HG03520 (cell line): ENCODE measurements at regions not wholly inside any gene's neighbourhood (a gene's known extent, or its start where the extent isn't known, plus 50 kb on each side); places are given as distances from the start of the nearest gene placed in this dataset.
"Not testable (repeated sequence)": the region's sequence is repeated elsewhere in the genome, so short reads cannot be mapped to it uniquely, and the experiment has no call there.

ENCODE experiments used
- ATAC-seq: cut with Tn5 transposase; IDR thresholded peaks from one replicate; pipeline ENCODE4 v1.9.1; 2021; ENCODE audit warnings: mild to moderate bottlenecking, moderate library complexity; ENCODE audit not compliant: unreplicated experiment

DNA sequence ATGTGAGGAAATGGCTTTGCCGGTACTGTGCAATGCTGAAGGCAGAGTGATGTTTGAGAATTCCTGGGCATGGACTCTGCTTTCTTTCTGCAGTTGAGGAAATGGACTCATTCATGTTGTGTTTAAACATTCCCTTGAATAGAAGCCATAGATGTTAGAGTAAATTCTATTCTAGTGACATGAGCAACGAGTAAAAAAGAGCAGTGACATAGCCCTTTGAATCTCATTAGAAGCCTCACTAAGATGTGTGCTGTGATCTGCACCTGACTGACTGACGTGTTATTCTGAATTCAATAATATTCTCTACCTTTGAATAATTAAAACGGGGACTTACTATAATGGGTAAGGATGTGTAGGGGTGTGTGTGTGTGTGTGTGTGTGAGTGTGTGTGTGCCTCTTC lies 113.7 kb upstream of the KLF4 start:
- no peak for ATAC-seq

DNA sequence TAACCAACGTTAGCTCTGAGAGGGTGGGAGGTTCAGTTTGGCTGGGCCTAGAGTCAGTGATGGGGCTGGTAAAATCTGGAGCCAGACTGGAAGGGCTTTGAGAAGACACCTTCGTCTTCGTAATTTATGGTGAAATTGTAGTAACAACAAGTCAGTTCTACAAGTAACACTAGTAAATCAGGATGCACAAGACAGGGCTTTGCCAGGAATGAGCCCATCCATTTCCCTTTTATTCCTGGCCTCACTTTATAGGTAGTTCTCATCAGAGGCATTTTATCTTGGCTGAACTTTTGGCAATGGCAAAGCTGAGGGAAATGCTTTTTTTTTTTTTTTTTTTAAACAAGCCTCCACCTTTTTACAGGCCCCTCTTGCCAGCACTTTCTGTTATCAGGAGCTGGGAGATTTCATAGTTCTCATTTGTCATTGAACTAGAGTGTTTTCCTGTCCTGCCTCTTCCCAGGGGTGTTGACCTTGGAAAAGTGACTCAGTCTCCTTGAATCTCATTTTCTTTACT lies 110.5 kb upstream of the KLF4 start:
- ATAC-seq, result no peak

DNA sequence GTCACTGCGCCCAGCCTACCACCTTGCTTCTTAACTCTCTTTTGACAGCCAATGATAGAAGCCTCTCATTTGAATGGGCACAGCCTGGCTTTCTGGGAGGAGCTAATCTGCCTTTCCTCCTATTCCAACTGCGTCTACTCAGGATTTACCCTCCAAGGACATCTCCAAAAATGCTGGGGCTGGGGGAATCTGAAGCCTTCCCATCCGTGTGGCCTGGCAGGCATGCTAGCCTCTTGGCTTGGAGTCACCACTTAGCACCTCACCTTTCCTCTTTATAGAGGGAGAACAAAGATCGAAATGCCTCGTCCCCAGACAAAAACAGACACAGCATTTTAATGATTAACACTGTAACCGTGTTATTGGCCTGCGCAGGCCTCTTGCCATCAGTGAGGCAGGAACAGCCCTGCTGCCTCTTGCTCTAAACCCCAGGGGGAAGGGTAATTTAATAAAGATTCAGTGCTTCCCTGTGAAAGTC lies 108.2 kb upstream of the KLF4 start:
- no peak for ATAC-seq

DNA sequence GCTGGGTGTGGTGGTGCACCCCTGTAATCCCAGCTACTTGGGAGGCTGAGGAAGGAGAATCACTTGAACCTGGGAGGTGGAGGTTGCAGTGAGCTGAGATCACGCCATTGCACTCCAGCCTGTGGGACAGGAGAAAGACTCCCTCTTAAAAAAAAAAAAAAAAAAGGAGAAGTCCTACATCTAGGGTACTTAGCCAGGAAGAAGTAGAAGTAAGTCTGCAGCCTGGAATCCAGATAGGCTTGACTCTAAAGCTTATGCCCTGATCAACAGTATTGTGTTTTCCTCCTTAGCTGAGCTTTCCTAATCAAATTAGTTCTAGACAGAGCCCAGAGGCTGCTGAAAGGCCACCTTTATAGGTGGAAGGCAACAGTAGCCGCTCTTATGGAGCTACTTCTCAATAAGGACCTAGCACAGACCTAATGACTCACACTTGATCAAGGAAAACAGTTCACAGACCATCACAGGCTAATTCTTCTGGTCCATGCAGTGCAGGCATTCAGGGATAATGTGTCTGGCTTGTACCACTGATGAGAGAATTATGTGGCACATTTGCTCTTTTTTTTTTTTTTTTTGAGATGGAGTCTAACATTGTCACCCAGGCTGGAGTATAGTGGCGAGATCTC lies 105.5 kb upstream of the KLF4 start:
- no peak for ATAC-seq

DNA sequence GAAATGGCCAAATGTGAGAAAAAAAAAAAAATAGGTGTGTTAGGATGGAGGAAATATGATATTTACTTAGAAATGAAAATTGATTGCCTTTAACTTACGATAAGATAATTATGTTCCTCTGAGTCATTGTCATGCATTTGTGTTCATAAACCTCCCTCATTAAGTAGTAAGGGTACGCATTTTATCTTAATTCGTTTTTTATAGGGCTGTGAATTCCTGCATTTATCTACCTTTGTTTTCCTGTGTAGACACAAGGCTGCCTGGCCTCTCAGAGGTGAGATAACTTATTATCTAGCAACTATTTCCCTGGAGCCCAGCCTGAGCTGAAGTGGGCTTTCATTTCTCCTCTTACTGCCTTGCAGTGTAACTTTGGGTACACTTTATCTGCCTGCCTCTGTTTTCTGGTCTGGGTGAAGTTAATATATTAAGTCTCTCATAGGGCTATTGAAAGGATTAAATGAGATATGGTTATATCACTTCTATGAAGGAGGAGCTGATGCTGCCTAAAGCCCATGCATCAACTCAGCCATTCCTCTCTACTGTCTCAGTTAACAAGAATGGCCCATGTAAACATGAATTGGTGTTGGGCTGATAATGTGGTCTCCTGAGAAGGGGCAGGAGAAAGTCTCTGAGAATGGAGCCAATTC lies 103.8 kb upstream of the KLF4 start:
- no peak for ATAC-seq

DNA sequence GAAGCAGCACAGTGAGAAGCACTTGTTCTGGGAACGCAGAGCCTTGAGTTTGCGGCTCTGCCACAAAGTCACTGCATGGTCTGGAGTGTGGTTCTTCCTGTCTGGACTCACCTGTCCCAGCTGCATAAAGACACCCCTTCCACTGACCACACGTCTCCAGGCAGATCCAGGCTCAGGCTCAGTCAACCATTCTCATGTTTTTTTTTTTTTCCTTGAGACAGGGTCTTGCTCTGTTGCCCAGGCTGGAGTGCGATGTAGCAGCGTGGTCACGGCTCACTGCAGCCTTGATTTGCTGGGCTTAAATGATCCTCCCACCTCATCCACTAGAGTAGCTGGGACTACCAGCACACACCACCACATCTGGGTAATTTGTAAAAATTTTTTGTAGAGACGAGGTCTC lies 102.9 kb upstream of the KLF4 start:
- no peak for ATAC-seq

DNA sequence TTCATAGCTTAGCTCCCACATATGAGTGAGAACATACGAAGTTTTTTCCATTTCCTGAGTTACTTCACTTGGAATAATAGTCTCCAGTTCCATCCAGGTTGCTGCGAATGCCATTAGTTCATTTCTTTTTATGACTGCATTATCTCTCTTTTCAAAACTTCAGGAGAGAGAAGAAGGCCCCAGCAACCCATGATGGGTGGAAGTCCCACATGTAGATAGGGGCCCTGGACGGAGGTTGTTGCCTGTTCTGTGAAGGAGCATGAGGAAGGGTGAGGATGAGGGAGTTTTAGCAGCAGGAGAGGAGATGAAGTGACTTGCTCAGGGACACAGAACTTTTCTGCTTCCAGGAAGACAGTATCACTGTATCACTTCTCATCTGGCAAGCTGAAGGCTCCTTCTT lies 102.2 kb upstream of the KLF4 start:
- ATAC-seq, result no peak

DNA sequence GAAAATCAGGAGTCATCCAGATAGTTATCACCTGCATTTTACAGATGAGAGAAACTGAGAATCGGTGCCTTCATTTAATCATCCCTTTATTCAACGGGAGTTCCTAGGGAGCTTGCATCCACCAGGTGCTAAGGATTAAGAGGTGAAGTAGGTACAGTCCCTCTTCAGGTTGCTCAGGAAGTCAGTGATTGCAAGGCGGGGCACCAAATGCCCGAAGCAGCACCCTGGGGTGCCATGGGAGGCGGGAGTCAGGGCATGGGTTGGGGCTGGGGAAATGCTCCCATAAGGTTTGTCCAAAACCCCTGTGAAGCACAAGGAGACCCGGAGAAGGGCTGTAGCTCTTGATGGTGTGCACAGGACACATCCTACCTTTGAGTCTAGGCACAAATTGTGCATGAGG lies 98.8 kb upstream of the KLF4 start:
- ATAC-seq, result no peak

DNA sequence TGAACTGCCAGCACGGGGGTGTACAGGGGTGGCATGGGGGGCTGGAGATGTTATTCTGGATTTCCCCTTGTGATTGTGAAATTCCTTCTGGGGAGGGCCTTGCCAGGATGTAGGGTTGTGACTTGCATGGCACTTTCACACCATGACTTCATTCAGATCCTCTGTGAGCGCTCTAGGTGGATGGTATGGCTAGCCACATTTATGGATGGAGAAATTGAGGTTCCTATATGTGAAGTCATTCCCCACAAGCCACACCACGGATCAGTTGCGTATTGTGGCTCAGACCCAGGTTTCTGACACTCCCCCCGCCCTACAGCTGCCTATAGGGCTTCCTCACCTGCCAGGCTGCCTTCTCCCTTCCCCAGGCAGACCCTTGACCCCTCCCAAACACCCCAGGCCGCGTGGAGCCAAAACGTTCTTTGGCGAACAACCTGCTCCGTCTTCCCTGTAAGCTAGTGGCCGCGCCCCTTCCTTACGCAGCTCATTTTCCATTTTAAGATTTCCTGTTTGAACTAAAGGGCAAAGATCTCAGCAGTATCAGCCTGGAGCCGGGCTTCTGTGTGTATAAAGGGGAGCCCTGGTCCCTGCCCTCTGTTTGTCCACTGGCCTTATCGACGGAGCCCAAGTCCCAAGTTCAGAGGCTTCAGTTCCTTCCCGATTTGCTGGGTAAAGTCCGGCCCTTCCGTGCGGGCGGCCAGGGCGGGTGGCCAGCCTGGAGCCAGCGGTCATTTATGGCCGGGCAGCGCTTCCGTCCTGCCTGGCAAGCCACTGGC lies 97.8 kb upstream of the KLF4 start:
- no peak for ATAC-seq

DNA sequence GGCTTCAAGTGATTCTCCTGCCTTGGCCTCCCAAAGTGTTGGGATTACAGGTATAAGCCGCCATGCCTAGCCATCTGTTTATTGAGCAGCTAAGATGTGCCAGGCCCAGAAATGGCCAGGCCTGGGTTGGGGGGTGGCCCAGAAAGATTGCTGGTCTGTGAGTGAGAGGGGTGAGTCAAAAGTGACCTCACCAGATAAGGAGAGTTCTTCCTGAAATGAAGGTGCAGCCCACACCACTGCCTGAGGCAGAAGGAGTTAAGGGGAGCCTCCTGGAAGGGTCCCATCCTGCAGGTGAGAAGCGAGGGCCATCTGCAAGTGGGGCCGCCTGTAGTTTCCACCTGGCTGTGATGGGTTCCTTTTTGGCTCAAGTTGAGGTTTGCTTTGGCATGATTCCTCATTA lies 96.9 kb upstream of the KLF4 start:
- no peak for ATAC-seq

DNA sequence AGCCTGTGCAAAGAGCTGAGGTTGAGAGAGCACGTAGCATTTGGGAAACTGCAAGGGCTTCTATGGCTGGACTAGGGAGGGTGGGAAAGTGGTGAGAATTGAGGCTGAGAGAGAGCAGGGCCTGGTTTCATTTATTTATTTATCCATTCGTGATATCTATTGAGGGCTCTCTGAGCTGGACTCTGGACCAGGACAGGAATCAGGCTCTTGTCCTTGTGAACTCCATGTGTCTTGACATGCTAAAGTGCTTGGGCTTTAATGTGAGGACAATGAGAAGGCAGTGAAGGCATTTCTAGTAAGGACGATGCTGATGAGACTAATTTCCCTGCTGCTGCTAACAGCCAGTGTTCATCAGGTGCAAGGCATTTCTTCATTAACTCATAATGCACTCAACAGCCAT lies 95.9 kb upstream of the KLF4 start:
- no peak for ATAC-seq

DNA sequence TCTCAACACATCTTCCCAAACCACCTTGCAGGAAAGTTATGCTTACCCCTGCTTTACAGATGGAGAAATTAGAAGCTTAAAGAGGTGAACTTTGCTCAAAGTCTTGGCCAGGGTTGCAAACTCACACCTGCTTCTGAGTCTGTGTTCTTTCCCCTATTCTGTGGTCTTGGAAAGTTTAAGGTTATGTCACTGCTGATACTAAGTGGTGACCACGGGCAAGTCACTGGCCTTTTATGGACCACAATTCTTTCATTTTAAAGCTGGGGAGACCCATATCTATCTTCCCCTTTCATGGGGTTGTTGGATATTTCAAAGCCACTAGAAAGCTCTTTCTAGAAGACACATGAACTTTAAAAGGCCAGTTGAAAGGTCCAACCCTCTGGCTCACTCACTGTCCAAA lies 95.4 kb upstream of the KLF4 start:
- no peak for ATAC-seq

DNA sequence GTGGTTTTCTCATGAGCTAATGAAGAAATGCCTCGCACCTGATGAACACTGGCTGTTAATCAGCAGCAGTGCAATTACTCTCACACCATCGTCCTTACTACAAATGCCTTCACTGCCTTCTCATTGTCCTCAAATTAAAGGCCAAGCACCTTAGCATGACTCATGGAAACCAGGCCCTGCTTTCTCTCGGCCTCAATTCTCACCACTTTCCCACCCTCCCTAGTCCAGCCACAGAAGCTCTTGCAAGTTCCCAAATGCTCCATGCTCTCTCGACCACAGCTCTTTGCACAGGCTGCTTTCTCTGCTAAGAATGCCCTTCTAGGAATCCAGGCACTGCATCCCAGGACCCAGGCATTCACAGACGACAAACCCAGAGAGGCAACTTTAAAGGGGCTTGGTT lies 94.6 kb upstream of the KLF4 start:
- no peak for ATAC-seq

DNA sequence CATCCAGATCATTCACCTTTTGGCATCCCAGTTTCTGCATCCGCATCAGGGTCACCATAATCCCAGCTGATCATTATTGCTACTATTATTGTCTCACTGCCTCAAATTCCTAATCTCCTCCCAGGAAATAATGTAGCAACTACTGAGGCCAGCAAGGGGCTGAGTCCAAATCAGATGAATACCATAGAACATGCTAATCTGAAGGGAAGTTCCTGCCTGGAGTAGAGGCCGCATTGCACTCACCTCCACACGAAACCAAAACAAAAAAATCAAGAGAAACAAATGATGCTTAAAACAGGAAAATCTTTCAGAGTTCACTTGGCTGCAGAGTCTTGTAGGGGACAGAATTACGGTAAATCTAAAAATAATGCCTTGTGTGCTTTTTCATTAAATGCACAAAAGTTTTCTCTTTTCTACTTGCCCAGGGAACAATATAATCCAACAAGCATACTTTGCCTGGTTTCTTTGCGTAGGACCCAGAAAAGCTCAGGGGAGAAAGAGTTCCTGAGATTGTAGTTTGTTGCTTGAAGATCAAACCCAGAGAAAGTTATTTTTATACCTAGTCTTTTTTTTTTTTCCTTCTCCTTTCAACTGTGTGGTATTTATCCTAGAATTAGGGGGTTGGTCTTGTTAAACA lies 87.7 kb upstream of the KLF4 start:
- ATAC-seq, result no peak

DNA sequence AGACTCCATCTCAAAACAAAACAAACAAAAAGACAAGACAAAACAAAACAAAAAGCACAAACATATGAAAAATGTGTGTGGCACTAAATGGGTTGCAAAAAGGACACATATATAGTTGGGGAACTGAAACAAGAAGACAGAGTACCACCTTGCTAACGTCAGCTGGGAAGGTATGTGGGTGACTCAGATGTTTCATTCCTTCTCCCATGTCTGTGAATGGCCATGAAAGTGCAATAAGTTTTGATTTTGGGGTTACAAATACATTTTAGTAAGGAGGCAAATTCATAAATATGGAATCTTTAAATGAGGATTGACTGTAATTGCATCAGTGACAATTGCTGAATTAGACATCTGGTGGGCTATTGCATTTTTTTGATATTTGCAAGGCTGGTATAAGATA lies 81.6 kb upstream of the KLF4 start:
- ATAC-seq, result no peak

DNA sequence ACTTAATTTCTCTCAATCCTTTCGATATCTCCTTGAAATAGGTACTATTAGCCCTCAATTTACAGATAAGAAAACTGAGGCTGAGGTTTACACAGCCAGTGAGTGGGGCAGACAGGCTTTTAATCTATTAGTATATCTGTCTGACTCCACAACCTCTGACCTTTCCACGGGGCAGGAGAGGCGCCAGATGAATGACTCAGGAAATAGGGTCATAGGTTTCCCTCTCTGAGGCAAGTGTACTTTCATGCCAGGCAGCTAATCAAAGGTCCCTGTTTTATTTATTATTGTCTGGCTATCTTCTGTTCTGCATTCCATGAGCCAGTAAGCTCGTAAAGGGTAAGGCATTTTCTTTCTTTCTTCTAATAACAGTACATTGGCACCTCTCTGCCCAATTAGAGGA lies 79.6 kb upstream of the KLF4 start:
- ATAC-seq, result no peak

DNA sequence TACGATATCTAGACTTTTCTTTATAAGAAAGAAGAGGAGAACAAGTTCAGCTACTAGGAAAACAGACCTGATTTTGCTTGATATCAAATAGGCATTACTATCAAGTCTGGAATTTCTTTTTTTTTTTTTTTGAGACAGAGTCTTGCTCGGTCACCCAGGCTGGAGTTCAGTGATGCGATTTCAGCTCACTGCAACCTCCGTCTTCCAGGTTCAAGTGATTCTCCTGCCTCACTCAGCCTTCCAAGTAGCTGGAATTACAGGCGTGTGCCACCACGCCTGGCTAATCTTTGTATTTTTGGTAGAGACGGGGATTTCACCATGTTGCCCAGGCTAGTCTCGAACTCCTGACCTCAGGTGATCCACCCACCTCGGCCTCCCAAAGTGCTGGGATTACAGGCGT lies 78.8 kb upstream of the KLF4 start:
- not testable (repeated sequence) for ATAC-seq

DNA sequence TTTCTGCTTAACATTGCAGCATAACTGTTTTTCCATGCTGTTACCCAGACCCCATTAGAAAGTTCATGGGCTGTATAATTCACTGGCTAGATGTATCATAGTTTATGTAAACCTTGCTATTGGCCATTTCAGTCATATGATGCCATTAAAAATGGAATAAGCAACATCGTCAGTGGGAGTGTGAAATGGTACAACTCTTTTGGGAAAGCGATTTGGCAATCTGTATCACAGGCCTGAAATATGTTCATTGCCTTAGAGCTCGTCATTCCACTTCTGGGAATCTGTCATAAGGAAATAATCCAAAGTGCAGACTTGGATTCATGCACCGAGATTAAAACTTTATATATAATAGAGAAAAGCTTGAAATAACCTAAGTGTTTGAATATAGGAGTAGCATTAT lies 77.9 kb upstream of the KLF4 start:
- no peak for ATAC-seq

DNA sequence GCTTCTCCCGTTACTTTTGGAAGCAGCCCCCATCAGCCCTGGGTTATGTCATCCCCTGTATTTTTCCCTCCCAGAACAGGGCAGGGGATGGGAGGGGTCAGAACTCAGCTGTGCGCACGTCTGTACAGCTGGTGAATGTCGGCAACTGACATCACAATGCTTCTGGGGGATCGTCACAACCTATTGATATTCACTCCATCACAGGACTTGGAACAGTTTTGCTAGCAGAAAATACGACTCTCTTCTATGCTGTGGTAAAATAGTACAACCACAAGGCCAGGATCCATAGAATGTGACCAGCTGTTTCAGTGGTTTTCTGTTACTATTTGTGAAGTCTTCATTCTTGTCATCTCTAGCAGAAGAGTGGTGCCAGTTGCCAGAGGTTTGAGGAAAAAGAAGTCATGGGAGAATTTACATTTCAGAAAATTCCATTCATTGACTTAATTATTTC lies 77.1 kb upstream of the KLF4 start:
- no peak for ATAC-seq

DNA sequence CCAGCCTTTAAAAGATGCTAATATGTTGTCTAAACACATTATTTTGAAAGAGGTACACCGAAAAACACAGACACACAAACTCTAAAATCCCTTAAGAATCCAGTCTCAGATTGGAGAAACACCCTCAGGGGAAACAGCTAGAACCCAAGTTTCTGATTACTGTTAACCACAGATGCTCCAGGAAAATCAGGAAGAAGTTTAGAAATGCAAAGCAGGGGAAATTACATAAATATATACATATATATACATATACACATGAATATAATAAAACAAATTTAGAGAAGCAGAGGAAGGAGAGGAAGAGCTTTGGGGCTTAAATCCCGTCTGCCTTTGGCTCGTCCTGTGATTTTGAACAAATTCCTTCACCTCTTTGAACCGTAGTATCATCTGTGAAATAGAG lies 73.2 kb upstream of the KLF4 start:
- ATAC-seq, result no peak

DNA sequence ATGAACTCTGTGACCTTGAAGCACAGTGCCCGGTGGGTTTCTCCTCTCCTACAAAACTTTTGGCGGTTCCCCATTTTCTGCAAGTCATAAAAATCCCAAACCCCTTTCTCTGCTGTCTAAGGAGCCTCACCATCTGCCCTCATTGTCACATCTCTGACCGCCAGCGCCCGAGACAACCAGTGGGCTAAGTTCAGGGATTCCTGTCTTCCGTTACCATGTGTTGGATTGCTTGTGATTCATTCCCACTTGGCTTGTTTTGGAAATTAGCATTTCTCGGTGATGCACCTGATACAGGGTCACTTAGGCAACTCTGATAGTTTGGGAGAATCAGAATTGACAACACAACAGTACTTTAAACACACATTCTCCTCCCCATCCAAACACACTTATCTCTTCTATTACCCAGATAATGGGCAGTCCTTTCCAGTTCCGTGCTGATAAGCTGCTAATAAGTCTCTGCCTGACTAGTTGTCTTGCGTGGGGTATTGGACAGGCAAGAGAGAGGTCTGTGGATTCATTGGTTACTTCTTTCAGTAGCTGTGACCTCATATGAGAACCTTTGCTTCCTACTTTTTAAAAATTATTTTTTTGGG lies 70.0 kb upstream of the KLF4 start:
- ATAC-seq, result no peak
